ENCODE measurements at regions not wholly inside any gene's neighbourhood (a gene's known extent, or its start where the extent isn't known, plus 50 kb on each side); places are given as distances from the start of the nearest gene placed in this dataset.

- TF ChIP-seq CTCF (IDR thresholded peaks at IDR 0.05; ENCODE audit: low read depth, low read length): no peak
- no peak for TF ChIP-seq EZH2phosphoT487 (IDR thresholded peaks at IDR 0.05; ENCODE audit: low read depth)
These were observed 188.6 kb downstream of the HINT1 start for GRCh38 chr5:130976493-130976892.
